DMS53 treated with DMSO at 0.1 percent for 48 hours (cell line): ENCODE measurements at regions not wholly inside any gene's neighbourhood (a gene's known extent, or its start where the extent isn't known, plus 50 kb on each side); places are given as distances from the start of the nearest gene placed in this dataset.

Experiments used
- DNase-seq: peaks from one replicate; lab custom pipeline; 2025; ENCODE audit not compliant: unreplicated experiment; lab: John Stamatoyannopoulos, UW

GRCh38 chr1:112790920-112791722, 76.0 kb upstream of the PPM1J start:
- no peak for DNase-seq

GRCh38 chr1:112788561-112788960, 73.4 kb upstream of the PPM1J start:
- DNase-seq, result no peak

GRCh38 chr1:112788054-112788453, 72.9 kb upstream of the PPM1J start:
- DNase-seq, result no peak

GRCh38 chr1:112783059-112783458, 67.9 kb upstream of the PPM1J start:
- no peak for DNase-seq

GRCh38 chr1:112779665-112780526, 64.8 kb upstream of the PPM1J start:
- no peak for DNase-seq

- no peak for DNase-seq
Observed at GRCh38 chr1:112778137-112778536, 63.0 kb upstream of the PPM1J start.

- DNase-seq, result no peak
Observed at GRCh38 chr1:112776688-112777087, 61.6 kb upstream of the PPM1J start.

GRCh38 chr1:112772781-112773180, 57.6 kb upstream of the PPM1J start:
- DNase-seq, result no peak

GRCh38 chr1:112770724-112771123, 55.6 kb upstream of the PPM1J start:
- no peak for DNase-seq

- DNase-seq, result no peak
Observed at GRCh38 chr1:112769611-112770010, 54.5 kb upstream of the PPM1J start.

- no peak for DNase-seq
Observed at GRCh38 chr1:112767646-112768045, 52.5 kb upstream of the PPM1J start.
